GM03348 (cell line): ENCODE measurements at regions not wholly inside any gene's neighbourhood (a gene's known extent, or its start where the extent isn't known, plus 50 kb on each side); places are given as distances from the start of the nearest gene placed in this dataset.
"Not testable (repeated sequence)": the region's sequence is repeated elsewhere in the genome, so short reads cannot be mapped to it uniquely, and the experiment has no call there.

Experiments used
- DNase-seq: peaks from one replicate; pipeline ENCODE4 v3.0.0; 2012; ENCODE audit warnings: low spot score

- no peak for DNase-seq
Measured at GRCh38 chr1:211206981-211207380, 52.2 kb upstream of the RCOR3 start.

- DNase-seq, result no peak
Measured at GRCh38 chr1:211200311-211200710, 58.9 kb upstream of the RCOR3 start.

GRCh38 chr1:211198880-211199279 lies 60.3 kb upstream of the RCOR3 start:
- DNase-seq, result no peak

- peak; percentile 26 for DNase-seq
Measured at GRCh38 chr1:211198111-211198510, 61.1 kb upstream of the RCOR3 start.

GRCh38 chr1:211196880-211197279 lies 62.3 kb upstream of the RCOR3 start:
- DNase-seq, result no peak

GRCh38 chr1:211194826-211195225 lies 60.9 kb upstream of the KCNH1 start:
- DNase-seq, result no peak

GRCh38 chr1:211192227-211192626 lies 58.3 kb upstream of the KCNH1 start:
- DNase-seq, result no peak

GRCh38 chr1:211188721-211189120 lies 54.8 kb upstream of the KCNH1 start:
- DNase-seq, result not testable (repeated sequence)

DNA sequence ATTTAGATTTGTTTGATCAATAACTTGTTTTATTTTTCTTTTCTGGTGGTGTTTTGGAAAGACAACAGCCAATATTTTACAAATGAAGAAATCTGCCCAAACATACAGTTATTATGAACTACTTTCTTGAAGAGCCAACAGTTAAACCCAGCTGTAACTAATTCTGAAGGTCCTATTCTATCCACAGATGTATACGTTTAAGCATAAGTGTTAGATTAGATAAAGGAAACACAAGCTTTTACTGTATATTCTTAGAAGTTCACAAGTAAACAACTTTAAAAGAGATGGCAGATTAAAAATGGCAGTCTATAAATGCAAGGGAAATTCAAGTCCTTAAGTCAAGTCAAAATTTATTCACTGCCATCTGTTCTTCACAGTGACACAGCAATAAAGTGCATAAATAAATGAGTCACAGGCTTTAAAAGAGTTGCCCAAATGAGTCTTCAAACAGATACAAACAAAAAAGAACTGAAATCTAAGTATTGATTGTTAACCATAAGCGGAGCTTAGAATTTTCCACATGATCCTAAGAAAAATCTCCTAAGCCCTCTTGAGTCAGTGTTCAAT lies 49.9 kb upstream of the KCNH1 start:
- DNase-seq, result no peak
